SH-SY5Y (cell line): ENCODE measurements at regions not wholly inside any gene's neighbourhood (a gene's known extent, or its start where the extent isn't known, plus 50 kb on each side); places are given as distances from the start of the nearest gene placed in this dataset.

Experiments
- GATA2 ChIP-seq: IDR thresholded peaks from 2 replicates; pipeline ENCODE4 v1.6.1; 2011; ENCODE audit warnings: mild to moderate bottlenecking, low read depth, low read length
- GATA3 ChIP-seq: IDR thresholded peaks from 2 replicates; pipeline ENCODE4 v1.6.1; 2011; ENCODE audit warnings: low read depth, mild to moderate bottlenecking, low read length, moderate library complexity

DNA sequence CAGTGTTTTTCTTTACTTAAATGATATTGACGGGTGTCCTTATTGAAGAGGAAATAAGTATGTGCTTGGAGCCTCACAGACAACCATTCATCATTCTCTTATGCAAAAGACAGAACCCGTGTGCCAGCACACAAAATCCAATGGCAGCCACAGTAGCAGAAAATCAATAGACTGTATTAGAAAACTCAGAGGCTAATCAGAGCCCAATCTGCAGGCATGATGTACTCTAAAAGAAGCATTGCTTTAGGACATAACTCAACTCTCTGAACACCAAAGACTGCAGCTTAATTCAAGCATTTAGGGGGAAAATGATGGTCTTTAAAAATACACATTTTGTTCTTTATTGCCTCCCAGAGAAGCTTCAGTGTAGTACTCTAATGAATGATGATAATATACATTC, 476.9 kb downstream of the PDHA2 start:
- TF ChIP-seq GATA3 (no peak), GATA2 (no peak)
